GM12891 (cell line): ENCODE measurements at regions not wholly inside any gene's neighbourhood (a gene's known extent, or its start where the extent isn't known, plus 50 kb on each side); places are given as distances from the start of the nearest gene placed in this dataset.

Experiments
- POLR2A ChIP-seq: IDR thresholded peaks from 2 replicates; pipeline ENCODE4 v1.6.1; 2011; ENCODE audit warnings: low read depth, low read length, control low read depth
- POLR2AphosphoS5 ChIP-seq: IDR thresholded peaks from 2 replicates; pipeline ENCODE4 v1.6.1; 2011; ENCODE audit warnings: low read depth, low read length, control low read depth
- POU2F2 ChIP-seq: IDR thresholded peaks from 2 replicates; pipeline ENCODE4 v1.6.1; 2011; ENCODE audit warnings: low read depth, mild to moderate bottlenecking, control low read depth, low read length, moderate library complexity
- SPI1 ChIP-seq: IDR thresholded peaks from 2 replicates; pipeline ENCODE4 v1.6.1; 2011; ENCODE audit warnings: low read depth, low read length, control low read depth
- TAF1 ChIP-seq: IDR thresholded peaks from 2 replicates; pipeline ENCODE4 v1.6.1; 2011; ENCODE audit warnings: low read depth, low read length, control low read depth

- TF ChIP-seq POLR2AphosphoS5 (no peak), POLR2A (no peak), SPI1 (no peak), TAF1 (no peak), POU2F2 (no peak)
Observed at GRCh38 chr21:27045281-27045985, 78.5 kb upstream of the ADAMTS5 start.
